ENCODE measurements at regions not wholly inside any gene's neighbourhood (a gene's known extent, or its start where the extent isn't known, plus 50 kb on each side); places are given as distances from the start of the nearest gene placed in this dataset.

GRCh38 chr20:24819331-24819965, 129.6 kb upstream of the CST7 start:
- DNase-seq, result no peak

- no peak for DNase-seq
These were observed 128.7 kb upstream of the CST7 start for GRCh38 chr20:24820345-24820744.

- no peak for DNase-seq
These were observed 127.7 kb upstream of the CST7 start for GRCh38 chr20:24821391-24821790.

DNA sequence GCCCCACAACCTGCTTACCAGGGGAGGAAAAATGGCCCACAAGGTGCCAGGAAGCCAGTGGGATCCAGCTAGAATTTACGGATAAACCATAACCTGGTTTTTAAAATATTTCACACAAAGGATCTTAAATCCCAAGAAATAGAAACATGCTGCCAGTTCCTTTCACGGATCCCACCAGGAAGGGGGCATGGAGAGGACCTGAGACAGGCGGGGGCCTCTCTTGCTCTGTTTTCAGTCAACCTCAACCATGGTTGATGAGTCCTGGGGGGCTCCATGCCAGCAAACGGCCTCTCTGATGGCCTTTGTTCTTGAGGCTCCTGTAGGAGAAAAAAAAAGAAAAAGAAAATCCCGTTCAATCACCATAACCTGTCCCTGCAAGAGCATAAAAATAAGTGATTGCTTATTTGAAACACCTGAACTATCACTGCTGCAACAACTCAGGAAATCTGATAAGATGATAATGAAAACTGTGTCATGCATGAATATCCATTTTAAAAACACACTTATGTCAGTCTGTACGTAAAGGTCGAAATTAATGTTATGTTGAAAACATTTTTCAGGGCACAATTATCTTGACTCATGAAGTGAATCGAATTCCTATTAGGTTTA, 125.8 kb upstream of the CST7 start:
- DNase-seq, result no peak

DNA sequence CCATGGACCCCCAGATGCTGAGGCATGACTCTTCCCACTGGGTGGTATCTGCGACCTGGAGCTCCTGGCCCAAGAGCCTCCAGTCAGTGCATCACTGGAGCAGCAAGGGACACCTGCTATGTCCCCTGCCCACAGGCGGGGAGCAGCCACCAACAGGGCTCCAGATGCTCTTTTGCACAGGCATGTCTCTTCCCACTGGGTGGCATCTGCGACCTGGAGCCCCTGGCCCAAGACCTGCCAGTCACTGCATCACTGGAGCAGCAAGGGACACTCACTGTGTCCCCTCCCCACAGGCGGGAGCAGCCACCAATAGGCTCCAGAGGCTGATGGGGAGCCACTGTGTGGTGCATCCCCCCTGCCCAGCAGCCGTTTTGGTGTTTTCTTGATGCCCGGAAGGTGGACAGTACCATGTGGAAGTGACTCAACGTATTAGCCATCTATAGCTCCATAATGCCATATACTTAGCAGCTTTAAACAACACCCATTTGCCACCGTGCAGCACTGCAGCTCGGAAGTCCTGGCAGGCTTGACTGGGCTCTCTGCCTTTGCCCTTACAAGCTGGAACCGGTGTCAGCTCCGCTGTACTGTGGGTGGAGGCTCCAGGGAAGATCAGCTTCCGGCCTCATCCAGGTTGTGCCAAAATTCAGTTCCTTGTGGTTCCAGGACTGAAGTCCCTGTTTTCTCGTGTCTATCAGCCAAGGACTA, 124.9 kb upstream of the CST7 start:
- DNase-seq, result no peak

- no peak for DNase-seq
These were observed 123.5 kb upstream of the CST7 start for GRCh38 chr20:24825591-24825990.

DNA sequence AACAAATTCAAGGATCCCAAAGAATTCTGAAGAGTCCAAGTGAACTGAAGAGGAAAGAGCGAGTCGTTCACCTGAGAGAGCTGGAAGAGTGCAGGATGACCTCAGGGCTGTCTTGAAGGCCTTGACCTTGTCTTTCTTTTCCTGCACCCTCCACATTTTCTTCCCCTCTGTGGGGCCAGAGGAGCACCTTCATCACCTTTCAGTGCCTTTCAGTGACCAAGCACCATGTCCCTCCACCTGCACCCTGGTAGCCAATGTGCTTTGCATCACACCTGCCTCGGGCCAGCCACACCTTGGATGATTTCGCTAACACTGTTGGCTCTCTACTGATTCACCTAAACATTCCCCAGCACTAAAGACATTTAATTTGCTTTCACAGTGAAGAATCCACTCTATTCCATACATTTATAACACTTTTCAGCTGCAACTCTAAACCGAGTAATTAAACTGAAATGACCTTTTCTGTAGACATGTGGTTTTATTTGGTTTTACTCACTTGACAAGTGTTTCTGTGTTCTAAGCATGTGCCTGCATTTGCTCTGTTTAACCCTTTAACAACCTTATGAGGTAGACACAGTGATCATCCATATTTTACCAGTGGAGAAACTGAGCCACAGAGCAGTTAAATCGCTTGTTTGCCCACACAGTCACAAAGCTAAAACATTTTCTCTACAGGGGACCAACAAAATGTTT, 121.3 kb upstream of the CST7 start:
- no peak for DNase-seq

DNA sequence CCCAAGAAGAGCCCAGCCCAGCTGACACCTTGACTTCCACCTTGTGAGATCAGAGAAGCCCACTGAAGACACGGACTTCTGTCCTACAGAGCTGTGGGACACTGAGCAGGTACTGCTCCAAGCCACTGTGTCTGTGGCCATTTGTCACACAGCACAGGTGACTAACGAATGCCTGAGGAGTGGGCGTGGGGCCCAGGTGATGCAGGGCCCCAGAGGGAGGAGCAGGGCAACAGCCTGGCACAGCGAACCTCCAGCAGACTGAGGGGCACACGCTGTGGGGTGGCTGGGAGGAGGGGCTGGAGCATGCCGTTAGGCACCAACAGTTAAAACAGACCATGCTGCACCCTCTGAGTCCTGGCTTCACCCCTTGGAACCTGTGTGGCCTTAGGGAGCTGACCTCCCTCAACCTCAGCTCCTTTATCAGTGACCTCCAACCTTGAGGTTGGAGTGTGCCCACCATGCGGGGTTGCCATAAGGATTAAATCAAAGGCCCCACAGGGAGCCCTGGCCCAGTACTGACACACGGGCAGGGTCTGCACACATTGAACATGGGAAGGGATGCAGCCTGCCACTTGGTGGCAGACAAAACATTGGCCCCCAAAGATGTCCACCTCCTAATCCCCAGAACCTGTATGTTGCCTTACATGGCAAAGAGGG, 119.9 kb upstream of the CST7 start:
- no peak for DNase-seq

GRCh38 chr20:24829649-24830370, 119.3 kb upstream of the CST7 start:
- no peak for DNase-seq

DNA sequence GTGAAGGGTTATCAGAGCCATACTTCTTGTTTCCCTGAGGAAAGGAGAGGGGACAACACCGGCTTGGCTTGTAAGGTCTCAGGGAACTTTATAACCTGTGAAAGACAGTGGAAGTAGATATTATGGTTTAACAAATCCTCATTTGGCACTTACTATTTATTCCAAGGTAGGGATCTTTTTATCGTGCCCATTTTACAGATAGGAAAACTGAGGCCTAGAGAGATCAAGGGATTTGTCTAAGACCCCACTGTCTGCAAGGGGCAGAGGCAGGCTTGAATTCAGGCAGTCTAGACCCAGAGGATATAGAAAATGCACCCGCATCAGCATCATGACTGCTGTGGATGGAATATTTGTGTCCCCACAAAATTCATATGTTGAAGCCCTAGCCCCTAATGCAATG, 118.4 kb upstream of the CST7 start:
- no peak for DNase-seq

DNA sequence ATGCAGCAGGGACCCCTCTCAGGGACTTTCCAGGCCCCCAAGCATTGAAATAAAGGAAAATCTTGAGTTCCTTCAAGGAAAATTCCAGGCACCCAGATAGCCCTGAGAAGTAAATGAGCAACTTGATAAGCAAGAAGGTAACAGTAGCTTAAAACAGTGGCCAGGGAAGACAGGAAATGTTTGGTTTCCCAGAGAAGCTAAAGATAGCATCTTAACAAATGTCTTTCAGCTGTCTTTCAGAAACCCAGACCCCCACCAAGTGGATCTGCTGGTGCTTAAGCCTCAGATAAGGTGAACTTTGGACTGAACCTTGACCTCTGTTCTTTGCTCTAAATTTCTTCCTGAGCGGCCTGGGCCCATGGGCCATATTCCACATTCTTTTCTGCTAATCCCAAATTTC, 117.8 kb upstream of the CST7 start:
- DNase-seq, result no peak

- no peak for DNase-seq
These were observed 116.6 kb upstream of the CST7 start for GRCh38 chr20:24832518-24832917.

- DNase-seq, result no peak
These were observed 115.5 kb upstream of the CST7 start for GRCh38 chr20:24833592-24833991.

DNA sequence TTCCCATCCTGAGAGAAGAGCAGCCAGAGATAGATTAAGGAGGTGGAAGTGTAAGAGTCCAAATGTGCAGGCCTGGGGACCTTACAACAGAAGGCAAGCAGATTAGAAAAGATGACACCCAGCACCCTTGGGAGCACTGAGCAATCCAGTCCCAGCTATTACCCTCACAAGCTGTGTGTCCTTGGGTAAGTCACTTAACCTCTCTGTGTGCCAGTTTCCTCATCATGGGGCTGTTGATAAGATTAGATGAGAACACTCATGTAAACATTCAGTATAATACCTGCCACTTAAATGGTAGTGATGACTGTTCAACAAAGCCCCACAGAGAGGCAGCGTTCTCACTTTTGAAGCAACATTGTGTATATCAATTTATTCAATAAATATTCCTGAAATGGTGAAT, 114.8 kb upstream of the CST7 start:
- no peak for DNase-seq

DNA sequence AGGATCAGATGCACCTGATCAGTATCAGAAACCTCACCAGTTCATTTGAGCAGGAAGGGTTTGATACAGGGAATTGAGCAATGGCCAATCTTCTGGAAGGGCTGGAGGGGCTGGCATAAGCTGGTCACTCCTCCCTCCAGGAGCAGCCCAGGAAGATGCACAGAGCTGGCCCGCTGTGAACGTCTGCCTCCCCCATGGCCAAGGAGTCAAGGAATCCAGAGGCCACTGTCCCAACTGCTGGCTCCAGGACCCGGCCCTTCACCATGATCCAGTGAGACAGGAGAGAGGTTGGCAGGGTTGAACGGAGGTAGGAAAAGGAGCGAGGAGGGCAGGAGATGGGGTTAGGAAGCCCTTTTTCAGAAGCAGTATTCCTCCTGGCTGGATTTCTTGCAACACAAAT, 113.9 kb upstream of the CST7 start:
- DNase-seq, result no peak

DNA sequence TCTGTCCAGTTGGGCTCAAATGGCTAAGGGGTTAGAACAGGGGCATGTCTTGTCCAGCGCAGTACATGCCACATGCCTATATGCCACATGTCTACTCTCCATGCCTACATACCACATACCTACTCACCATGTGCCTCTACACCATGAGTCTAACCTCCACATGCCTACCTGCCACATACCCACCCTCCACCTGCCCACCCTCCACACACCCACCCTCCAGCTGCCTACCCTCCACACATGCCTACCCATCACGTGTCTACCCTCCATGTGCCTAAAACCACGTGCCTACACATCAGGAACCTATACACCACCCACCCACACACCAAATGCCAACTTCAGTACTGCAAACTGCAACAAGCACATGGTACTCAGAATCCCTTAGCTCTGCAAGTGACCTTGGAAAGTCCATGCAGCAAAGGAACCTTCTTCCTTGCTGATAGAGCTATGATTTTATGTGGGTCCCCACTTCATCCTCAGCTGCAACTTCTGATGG, 113.0 kb upstream of the CST7 start:
- no peak for DNase-seq

- DNase-seq, result no peak
These were observed 112.3 kb upstream of the CST7 start for GRCh38 chr20:24836661-24837299.

- DNase-seq, result no peak
These were observed 111.2 kb upstream of the CST7 start for GRCh38 chr20:24837781-24838450.

DNA sequence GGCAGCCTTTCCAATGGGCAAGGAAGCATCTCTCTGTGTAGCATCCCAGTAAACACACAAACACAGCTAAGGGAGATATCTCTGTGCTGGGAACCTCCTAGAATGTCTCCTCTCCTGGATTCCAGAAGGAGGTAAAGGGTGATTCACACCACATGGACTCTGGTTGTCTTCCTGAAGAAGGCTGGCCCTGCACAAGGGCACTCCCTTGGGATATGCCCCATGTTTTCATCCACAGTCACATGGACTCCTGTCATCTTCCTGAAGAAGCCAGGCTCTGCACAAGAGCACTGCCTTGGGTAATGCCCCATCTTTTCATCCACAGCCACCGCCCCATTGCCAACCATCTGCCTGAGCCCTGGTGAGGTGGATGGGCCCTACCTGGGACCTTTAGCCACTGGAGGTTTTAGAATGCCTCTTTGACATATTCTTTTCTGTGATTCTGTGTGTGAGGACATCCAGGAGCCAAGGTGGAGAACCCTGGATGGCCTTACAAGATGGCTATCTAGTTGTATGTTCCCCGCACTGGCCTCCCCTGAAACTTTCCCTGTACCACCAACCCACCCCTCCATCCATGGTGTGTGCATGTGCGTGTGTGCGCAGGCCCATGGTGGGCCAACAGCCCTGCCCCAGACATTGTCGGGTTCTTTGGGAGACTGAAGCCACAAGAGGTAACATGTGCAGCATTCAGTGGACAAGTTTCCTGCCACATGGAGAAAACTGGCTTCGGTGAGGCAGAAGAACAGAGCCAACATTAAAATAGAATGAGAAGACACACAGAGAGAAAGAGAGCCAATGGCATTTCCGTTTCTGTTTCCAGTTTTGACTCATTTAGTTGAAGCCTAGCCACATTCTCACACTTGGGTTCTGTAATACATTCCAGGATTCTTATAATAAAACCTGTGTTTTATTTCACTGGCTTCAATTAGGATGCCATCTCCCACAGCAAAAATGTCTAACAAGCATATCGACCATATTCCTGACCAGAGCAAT, 110.2 kb upstream of the CST7 start:
- no peak for DNase-seq

GRCh38 chr20:24840121-24840713, 108.9 kb upstream of the CST7 start:
- DNase-seq, result no peak

Measured in activated CD4-positive, alpha-beta T cell treated with anti-CD3 and anti-CD28 coated beads for 48 hours (primary cell).